Non-pigmented ciliary epithelial cell (primary cell): ENCODE measurements at regions not wholly inside any gene's neighbourhood (a gene's known extent, or its start where the extent isn't known, plus 50 kb on each side); places are given as distances from the start of the nearest gene placed in this dataset.

ENCODE experiments used
- DNase-seq: peaks from one replicate; pipeline ENCODE4 v3.0.0-alpha.2; 2010; ENCODE audit warnings: low read depth

DNA sequence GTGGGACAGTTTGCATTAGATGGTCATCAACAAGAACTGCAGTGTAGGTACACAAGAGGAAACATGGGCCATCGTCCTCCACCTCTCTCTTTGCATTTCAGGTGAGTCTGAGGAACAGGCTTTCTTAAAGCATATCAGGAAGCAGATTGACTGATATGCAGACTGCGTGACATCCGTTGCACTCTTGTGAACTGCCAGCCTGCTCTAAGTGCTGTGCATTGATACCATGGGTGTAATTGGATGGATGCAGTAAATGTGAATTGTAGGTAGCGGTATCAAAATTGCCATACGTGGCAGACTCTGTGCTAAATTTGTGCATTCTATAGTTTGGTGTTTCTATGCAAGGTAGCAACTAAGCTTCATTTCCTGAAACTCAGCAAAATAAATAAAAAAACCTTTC lies 1008.3 kb downstream of the EFNB2 start:
- DNase-seq, result no peak

- DNase-seq, result no peak
Measured at GRCh38 chr13:105519771-105520170, 1015.7 kb downstream of the EFNB2 start.

DNA sequence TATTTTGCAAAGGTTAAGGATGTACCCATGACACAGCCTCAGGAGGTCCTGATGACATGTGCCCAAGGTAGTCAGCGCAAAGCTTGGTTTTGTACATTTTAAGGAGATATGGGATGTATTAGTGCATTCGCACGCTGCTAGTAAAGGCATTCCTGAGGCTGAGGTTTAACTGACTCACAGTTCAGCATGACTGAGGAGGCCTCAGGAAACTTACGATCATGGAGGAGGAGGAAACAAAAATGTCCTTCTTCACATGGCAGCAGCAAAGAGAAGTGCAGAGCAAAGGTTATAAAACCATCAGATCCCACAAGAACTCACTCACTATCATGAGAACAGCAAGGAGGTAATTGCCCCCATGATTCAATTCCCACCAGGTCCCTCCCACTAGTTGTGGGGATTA lies 1017.4 kb downstream of the EFNB2 start:
- peak; percentile 40 for DNase-seq

DNA sequence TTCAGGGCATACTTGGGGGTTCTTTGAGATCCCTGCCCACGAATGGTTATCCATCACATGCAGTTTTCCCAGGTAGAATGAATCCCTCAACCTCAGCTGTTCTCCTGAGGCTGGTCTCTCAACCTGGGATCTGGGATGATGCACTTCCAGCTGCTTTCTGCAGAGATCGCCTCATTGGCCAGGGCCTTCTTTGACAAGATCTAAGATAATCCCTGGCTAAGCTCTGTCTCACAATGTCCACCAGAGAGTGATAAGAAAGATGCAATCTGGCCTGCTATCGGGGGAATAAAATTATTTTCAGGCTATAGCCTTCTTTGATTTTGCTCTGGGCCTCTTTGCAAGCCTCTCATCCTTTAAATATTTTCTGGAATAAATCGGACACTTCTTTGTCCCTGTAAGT lies 1021.1 kb downstream of the EFNB2 start:
- DNase-seq, result no peak

DNA sequence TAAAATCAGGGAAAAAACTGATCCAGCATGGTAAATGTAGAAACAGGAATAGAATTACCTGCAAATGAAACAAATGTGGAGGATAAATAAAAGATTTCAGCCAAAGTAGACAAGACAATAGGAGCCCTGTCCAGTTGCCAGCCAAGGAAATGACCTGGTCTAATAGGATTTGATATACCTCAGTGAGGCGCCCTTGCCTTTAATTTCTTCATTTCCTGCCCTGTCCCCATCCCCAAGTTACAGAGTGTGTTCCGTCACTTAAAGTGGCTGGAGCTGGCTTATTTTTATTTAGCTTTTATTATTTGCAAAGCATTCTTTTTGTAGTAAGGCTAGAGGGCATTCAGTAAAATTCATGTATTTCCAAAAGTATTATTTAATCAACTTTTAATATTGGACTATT lies 1022.0 kb downstream of the EFNB2 start:
- no peak for DNase-seq

DNA sequence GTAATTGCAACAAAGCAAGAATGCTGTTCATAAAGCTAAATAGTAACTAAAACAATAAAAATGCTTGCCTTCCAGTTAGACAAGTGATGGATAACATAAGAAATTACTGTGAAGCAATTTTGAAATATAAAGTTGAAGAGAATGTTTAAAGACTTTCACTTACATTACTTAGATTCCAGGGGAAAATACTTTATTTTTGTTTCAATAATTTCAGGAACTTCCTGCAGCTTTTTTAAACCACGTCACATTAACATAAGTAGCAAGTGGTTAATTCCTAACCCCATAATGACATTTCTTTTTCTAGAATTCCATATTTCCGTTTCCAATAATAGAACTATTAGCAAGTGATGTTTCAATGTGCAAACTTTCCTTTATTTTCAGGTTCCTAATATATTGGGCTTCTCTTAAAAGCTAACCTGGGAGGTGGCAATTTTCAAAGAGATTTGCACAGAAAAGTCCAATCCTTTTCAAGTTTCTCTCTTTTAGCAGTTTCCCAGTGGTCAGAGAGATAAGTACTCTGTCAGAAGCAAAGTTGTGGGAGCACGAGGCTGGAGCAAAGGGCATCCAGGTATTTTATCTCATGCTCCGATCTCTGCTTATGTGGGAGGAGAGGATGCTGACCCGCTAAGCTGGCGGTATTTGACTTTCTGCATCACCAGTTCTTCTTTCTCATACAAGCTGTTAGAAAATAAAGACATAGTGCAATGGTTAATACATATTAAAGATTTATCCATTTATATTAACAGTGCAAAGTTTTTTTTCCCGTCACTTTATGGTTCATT lies 1025.3 kb downstream of the EFNB2 start:
- no peak for DNase-seq

GRCh38 chr13:105506463-105506862 lies 1029.0 kb downstream of the EFNB2 start:
- no peak for DNase-seq

DNA sequence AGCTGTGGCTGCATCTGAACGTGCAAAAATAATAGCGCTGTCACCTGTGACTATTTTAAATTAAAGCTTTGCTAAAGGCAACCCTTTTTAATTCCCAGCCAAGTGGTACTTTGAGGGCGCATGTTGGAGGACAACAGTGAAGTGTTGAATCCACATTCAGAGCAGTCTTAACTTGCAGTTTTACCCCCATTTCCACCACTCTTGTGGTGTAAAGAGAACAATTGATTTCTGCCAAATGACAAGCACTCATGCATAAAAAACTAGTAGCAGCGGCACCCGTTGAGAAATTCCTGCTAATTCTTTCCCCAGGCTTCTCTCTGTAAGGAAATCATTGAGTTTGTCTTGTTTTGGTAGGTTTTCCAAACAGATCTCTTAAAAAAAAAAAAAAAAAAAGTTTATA lies 1033.3 kb downstream of the EFNB2 start:
- DNase-seq, result no peak

GRCh38 chr13:105497597-105497996 lies 1037.9 kb downstream of the EFNB2 start:
- DNase-seq, result no peak

DNA sequence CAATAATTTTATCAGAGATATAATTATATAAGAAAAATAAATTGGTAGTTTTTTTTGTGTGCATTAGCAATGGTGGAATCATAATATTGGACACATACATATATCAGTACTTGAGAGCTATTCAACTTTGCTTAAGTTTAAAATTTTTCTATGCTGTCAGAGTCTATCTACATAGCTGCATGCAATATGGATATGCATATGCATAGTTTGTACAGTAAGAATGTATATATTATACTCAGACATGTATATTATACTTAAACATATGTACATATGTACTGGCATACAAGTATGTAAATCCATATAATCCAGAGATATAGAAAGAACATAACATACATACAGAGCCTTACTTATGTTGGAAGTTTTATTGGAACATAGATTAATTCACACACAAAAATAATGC lies 1043.2 kb downstream of the EFNB2 start:
- no peak for DNase-seq

DNA sequence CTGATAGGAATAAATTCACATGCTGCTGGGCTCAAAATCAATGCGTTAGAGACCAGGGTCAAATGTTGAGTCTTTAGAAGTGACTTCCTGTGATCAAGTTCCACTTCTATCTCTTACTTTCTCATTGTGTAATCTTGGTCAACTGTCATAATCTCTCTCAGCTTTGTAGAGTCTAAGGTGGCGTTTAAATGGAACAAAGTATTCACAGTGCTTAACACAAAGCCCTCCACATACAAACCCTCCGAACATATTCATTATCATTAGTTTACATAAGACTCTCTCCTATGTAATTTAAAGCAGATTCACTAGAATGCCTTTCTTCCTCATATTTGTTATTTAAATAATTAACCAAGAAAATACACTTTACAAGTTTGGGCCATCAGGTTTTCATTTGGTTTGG lies 1044.1 kb downstream of the EFNB2 start:
- no peak for DNase-seq

GRCh38 chr13:105485081-105485480 lies 1050.4 kb downstream of the EFNB2 start:
- DNase-seq, result no peak

DNA sequence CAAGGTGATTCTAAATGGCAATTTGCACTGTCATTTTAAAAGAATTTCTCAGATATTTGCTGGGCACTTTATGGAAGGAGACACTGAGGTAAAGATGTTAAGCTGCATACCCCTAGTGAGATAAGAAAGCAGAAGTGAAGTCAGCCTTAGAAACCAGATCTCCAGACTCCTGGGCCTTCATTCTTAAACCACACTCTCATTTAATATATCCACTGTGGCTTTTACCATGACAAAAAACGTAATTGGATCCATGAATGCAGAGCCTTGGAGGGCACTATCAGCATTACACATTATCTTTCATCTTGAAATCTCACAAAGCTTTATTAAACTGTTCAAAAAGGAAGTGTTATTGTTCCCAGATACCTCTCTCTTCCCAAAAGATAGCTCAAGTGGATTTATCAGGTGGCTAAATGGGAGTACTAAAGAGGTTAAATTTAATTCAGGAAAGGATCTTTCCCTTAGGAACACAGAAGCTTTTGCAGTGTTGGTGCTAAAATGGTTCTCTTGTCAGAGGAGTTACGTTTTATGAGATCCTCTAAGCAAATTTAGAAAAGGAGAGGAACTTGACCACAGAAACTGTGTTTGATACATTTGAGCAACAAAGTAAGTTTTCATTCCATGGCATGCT lies 1060.4 kb downstream of the EFNB2 start:
- DNase-seq, result no peak

DNA sequence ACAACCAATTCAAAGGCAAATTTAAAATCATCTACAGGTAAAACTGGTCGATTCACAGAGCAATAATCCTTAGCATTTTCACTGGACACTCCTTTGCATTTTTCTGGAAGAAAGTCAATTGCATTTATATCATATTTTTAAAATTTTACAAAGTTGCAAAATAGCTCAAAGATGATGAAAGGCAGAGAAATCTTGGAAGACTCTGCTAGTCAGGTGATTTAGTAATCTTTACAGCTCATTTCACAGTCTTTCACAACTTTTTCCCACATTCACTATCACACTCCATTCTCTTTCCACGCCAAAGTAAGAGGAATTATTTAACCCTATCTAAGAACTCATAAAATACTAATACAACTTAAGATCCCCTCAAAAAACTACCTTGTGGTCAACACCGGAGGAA lies 1063.8 kb downstream of the EFNB2 start:
- DNase-seq, result no peak

GRCh38 chr13:105466376-105466775 lies 1069.1 kb downstream of the EFNB2 start:
- DNase-seq, result no peak

- DNase-seq, result no peak
Measured at GRCh38 chr13:105465745-105466144, 1069.7 kb downstream of the EFNB2 start, which contains the start of gene DAOA. Gene DAOA, plus strand, starts transcription at chr13:105466045.

GRCh38 chr13:105465251-105465650 lies 1070.2 kb downstream of the EFNB2 start:
- DNase-seq, result no peak

DNA sequence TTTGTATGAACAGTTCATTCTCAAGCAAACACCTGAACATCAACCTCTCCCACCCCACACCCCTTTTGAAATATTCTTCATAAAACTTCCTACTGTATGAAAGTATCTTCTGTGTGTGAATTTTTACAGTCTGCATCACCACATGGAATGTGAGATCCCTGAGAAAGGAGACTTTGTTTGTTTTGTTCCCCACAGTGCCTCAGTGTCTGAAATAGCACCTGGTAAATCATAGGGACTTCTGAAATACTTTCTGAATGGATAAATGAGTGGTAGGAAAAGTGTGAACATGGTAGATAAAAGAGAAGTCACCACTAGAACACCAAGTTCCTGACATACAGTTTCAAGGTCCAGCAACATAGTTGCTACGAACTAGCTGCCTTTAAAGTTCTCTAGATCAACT lies 1071.2 kb downstream of the EFNB2 start:
- DNase-seq, result peak; percentile 37

DNA sequence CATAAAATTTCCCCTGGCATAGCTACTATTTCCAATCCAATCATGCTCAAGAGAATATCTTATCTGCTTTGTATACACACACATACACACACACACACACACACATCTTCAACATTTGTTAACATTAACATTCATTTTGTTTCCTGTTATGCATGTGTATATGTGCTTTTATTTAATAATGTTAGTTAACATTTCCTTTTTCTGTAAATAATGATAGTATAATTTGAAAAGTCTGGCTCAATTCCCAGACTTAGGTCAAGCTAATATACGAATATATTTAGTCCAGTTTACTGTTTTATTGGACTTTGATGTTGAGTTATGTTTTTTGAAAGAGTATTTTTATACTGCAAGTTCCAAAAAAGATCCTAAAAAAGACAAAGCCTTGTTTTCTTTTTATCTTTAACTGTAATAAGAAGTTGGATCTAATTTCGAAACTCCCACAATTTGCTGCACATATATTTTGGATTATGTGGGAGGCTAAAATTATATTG lies 1072.4 kb downstream of the EFNB2 start:
- no peak for DNase-seq

GRCh38 chr13:105462098-105462497 lies 1073.4 kb downstream of the EFNB2 start:
- DNase-seq, result no peak

- no peak for DNase-seq
Measured at GRCh38 chr13:105452895-105453294, 1082.6 kb downstream of the EFNB2 start.

- no peak for DNase-seq
Measured at GRCh38 chr13:105450784-105451183, 1084.7 kb downstream of the EFNB2 start.

DNA sequence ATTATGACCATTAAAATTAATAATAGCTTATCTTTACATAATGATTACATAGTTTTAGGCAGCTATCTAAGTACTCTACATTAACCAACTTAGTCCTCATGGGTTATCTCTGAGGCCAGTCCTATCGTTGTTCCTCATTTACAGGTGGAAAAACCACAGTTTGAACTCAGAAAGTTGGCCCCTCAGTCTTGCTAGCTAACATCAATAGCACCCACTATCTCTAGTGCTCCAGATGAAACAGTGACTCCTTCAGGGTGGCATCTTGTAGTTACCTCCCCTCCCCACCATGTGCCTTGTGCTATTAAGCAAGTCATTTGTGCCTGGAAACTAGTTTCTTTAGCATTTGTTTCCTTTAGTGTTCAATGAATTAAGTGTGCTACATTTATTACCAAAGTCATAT lies 1086.7 kb downstream of the EFNB2 start:
- no peak for DNase-seq

DNA sequence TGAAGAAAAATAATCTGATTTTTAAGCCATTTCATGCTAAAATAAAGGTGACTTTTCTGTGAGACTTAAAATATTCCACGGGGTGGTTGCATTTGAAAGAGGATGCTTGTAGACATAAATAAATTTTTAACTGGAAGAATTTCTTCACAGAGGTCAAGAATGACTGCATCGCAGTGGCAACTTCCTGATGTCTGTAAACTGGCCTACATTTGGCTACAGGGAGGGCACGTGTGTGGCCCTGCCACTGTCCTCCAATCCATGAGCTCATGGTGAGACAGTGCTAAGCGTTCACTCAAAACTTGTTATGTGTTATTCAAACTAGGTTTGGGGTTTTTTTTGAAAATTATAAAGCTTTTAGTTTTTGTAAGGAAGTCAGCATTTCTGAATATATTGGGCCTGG lies 1089.3 kb downstream of the EFNB2 start:
- no peak for DNase-seq
